HG03108 (cell line): ENCODE measurements at regions not wholly inside any gene's neighbourhood (a gene's known extent, or its start where the extent isn't known, plus 50 kb on each side); places are given as distances from the start of the nearest gene placed in this dataset.
A peak's percentile ranks its signal among the peaks of the same experiment; 100 is the strongest.

Experiments used
- ATAC-seq: cut with Tn5 transposase; IDR thresholded peaks from one replicate; pipeline ENCODE4 v1.9.1; 2021; ENCODE audit warnings: moderate library complexity; ENCODE audit not compliant: unreplicated experiment

- no peak for ATAC-seq
Measured at GRCh38 chr2:43171789-43172188, 54.6 kb downstream of the ZFP36L2 start.

GRCh38 chr2:43170405-43171105 lies 55.9 kb downstream of the ZFP36L2 start:
- ATAC-seq: no peak

- no peak for ATAC-seq
Measured at GRCh38 chr2:43169987-43170386, 56.4 kb downstream of the ZFP36L2 start.

GRCh38 chr2:43169099-43169945 lies 57.1 kb downstream of the ZFP36L2 start:
- peak; percentile 31 for ATAC-seq

- no peak for ATAC-seq
Measured at GRCh38 chr2:43168016-43168369, 58.4 kb downstream of the ZFP36L2 start.

GRCh38 chr2:43165378-43166069 lies 60.9 kb downstream of the ZFP36L2 start:
- no peak for ATAC-seq

- no peak for ATAC-seq
Measured at GRCh38 chr2:43164686-43165085, 61.7 kb downstream of the ZFP36L2 start.

GRCh38 chr2:43163584-43164270 lies 62.7 kb downstream of the ZFP36L2 start:
- no peak for ATAC-seq

- no peak for ATAC-seq
Measured at GRCh38 chr2:43162511-43162776, 64.0 kb downstream of the ZFP36L2 start.

- ATAC-seq: no peak
Measured at GRCh38 chr2:43161650-43162510, 64.5 kb downstream of the ZFP36L2 start.

- no peak for ATAC-seq
Measured at GRCh38 chr2:43160778-43161177, 65.6 kb downstream of the ZFP36L2 start.

GRCh38 chr2:43159797-43160196 lies 66.6 kb downstream of the ZFP36L2 start:
- ATAC-seq: no peak

- peak; percentile 12 for ATAC-seq
Measured at GRCh38 chr2:43158259-43158880, 68.0 kb downstream of the ZFP36L2 start.

GRCh38 chr2:43157506-43158246 lies 68.7 kb downstream of the ZFP36L2 start:
- no peak for ATAC-seq

GRCh38 chr2:43155851-43156411 lies 70.5 kb downstream of the ZFP36L2 start:
- no peak for ATAC-seq

GRCh38 chr2:43154685-43155084 lies 71.7 kb downstream of the ZFP36L2 start:
- ATAC-seq: no peak

- no peak for ATAC-seq
Measured at GRCh38 chr2:43152741-43153647, 73.4 kb downstream of the ZFP36L2 start.

- ATAC-seq: no peak
Measured at GRCh38 chr2:43152186-43152585, 74.2 kb downstream of the ZFP36L2 start.
